ENCODE measurements at regions not wholly inside any gene's neighbourhood (a gene's known extent, or its start where the extent isn't known, plus 50 kb on each side); places are given as distances from the start of the nearest gene placed in this dataset.

GRCh38 chr13:99123101-99124045 lies 77.3 kb upstream of the UBAC2 start:
- 85 to 90% methylated on average over 14 of the region's 14 CpGs for WGBS, 2 experiments
- no peaks in the 10 kb centered on the region for H3K36me3 ChIP-seq (ENCODE audit: control insufficient read depth, insufficient read depth, low read length)
- H3K9me3 ChIP-seq (ENCODE audit: control insufficient read depth, low read length): no peaks in the 10 kb centered on the region
- no peaks in the 10 kb centered on the region for H3K4me1 ChIP-seq (ENCODE audit: control insufficient read depth, insufficient read depth, low read length)
- no peak overlapping the region for H3K4me3 ChIP-seq (ENCODE audit: insufficient read depth, low read depth, low read length)
- no peak overlapping the region for H3K27ac ChIP-seq (ENCODE audit: insufficient read depth, low read depth, low read length, poor library complexity, severe bottlenecking)
- H3K27me3 ChIP-seq (ENCODE audit: control insufficient read depth, insufficient read depth, low read length, poor library complexity, severe bottlenecking): no peaks in the 10 kb centered on the region

- H3K27ac ChIP-seq (ENCODE audit: insufficient read depth, low read depth, low read length, poor library complexity, severe bottlenecking): no peak overlapping the region
- WGBS, 2 experiments: 80 to 82% methylated on average over 1 of the region's 1 CpG
- H3K36me3 ChIP-seq (ENCODE audit: control insufficient read depth, insufficient read depth, low read length): no peaks in the 10 kb centered on the region
- H3K27me3 ChIP-seq (ENCODE audit: control insufficient read depth, insufficient read depth, low read length, poor library complexity, severe bottlenecking): no peaks in the 10 kb centered on the region
- no peaks in the 10 kb centered on the region for H3K9me3 ChIP-seq (ENCODE audit: control insufficient read depth, low read length)
- no peak overlapping the region for H3K4me3 ChIP-seq (ENCODE audit: insufficient read depth, low read depth, low read length)
- H3K4me1 ChIP-seq (ENCODE audit: control insufficient read depth, insufficient read depth, low read length): no peaks in the 10 kb centered on the region
Observed at GRCh38 chr13:99124046-99124400, 76.6 kb upstream of the UBAC2 start.

DNA sequence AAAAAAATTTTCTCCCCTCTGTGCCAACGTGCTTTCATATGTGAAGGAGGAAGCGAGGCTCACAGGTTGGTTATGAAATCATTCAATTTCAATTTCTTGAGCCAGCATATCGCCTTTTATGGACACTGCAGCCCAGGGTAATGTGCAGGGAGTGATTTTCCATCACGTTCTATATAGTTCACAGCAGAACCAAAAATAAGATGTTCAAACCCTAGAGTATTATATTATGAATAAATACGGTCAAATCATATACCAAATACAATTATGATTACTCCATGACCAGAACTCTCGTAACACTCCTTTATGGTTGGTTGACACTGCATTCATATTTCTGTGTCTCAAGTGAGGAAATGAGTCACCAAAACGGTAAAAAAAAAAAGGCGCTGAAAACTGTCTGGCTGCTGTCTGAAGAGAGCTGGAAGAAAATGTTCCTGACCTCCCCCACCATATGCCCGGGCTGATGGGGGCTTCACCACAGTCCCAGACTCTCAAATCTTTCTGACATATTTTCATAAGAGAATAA lies 75.8 kb upstream of the UBAC2 start:
- no peak overlapping the region for H3K4me3 ChIP-seq (ENCODE audit: insufficient read depth, low read depth, low read length)
- H3K9me3 ChIP-seq (ENCODE audit: control insufficient read depth, low read length): no peaks in the 10 kb centered on the region
- WGBS, 2 experiments: 92 to 94% methylated on average over 6 to 8 of the region's 9 CpGs
- no peaks in the 10 kb centered on the region for H3K4me1 ChIP-seq (ENCODE audit: control insufficient read depth, insufficient read depth, low read length)
- no peak overlapping the region for H3K27ac ChIP-seq (ENCODE audit: insufficient read depth, low read depth, low read length, poor library complexity, severe bottlenecking)
- H3K27me3 ChIP-seq (ENCODE audit: control insufficient read depth, insufficient read depth, low read length, poor library complexity, severe bottlenecking): no peaks in the 10 kb centered on the region
- H3K36me3 ChIP-seq (ENCODE audit: control insufficient read depth, insufficient read depth, low read length): no peaks in the 10 kb centered on the region

DNA sequence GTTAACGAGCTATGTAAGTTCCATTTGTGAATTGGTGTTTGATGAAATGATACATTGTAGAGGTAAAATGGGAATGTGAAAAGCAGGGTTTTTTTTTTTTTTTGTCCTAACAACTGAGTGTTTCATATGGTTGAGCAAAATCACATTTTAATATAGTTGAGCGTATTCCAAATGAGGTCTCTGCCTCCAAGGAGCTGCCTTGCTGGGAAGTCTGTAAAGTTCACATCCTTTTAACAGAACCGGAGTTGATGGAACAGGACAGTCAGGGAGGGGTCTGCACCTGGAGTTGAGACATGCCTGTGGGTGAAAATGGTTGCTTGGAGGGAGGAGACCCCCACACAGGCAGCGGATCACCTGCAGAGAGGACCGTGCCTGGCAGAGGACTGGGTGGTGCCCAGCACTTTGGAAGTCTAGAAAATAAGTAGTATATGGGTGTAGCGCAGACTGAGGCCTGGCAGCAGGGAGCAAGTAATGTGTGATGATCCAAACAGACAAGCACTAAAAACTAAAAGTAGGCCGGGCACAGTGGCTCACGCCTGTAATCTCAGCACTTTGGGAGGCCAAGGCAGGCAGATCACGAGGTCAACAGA lies 75.2 kb upstream of the UBAC2 start:
- Histone ChIP-seq H3K4me1 (ENCODE audit: control insufficient read depth, insufficient read depth, low read length) (no peaks in the 10 kb centered on the region), H3K27me3 (ENCODE audit: control insufficient read depth, insufficient read depth, low read length, poor library complexity, severe bottlenecking) (no peaks in the 10 kb centered on the region), H3K9me3 (ENCODE audit: control insufficient read depth, low read length) (no peaks in the 10 kb centered on the region), H3K27ac (ENCODE audit: insufficient read depth, low read depth, low read length, poor library complexity, severe bottlenecking) (no peak overlapping the region), H3K4me3 (ENCODE audit: insufficient read depth, low read depth, low read length) (no peak overlapping the region), H3K36me3 (ENCODE audit: control insufficient read depth, insufficient read depth, low read length) (no peaks in the 10 kb centered on the region)
- WGBS, 2 experiments: 91 to 94% methylated on average over 9 of the region's 9 CpGs

- H3K4me1 ChIP-seq (ENCODE audit: control insufficient read depth, insufficient read depth, low read length): no peaks in the 10 kb centered on the region
- H3K27me3 ChIP-seq (ENCODE audit: control insufficient read depth, insufficient read depth, low read length, poor library complexity, severe bottlenecking): no peaks in the 10 kb centered on the region
- H3K36me3 ChIP-seq (ENCODE audit: control insufficient read depth, insufficient read depth, low read length): no peaks in the 10 kb centered on the region
- H3K9me3 ChIP-seq (ENCODE audit: control insufficient read depth, low read length): no peaks in the 10 kb centered on the region
- H3K27ac ChIP-seq (ENCODE audit: insufficient read depth, low read depth, low read length, poor library complexity, severe bottlenecking): no peak overlapping the region
- 89 to 98% methylated on average over 2 of the region's 2 CpGs for WGBS, 2 experiments
- H3K4me3 ChIP-seq (ENCODE audit: insufficient read depth, low read depth, low read length): no peak overlapping the region
Observed at GRCh38 chr13:99126821-99127220, 73.8 kb upstream of the UBAC2 start.

DNA sequence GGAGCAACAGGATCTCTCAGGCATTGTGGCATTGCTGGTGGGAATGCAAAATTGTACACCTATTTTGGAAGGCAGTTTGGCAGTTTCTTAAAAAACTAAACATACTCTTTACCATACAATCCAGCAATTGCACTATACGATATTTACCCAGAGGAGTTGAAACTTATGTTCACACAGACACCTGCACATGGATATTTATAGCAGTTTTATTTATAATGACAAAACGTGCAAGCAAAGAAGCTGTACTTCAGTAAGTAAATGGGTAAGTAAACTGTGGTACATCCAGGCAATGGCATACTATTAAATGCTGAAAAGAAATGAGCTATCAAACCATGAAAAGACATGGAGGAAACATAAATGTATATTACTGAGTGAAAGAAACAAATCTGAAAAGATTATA lies 71.6 kb upstream of the UBAC2 start:
- Histone ChIP-seq H3K4me3 (ENCODE audit: insufficient read depth, low read depth, low read length) (no peak overlapping the region), H3K9me3 (ENCODE audit: control insufficient read depth, low read length) (no peaks in the 10 kb centered on the region), H3K36me3 (ENCODE audit: control insufficient read depth, insufficient read depth, low read length) (no peaks in the 10 kb centered on the region), H3K27ac (ENCODE audit: insufficient read depth, low read depth, low read length, poor library complexity, severe bottlenecking) (no peak overlapping the region), H3K4me1 (ENCODE audit: control insufficient read depth, insufficient read depth, low read length) (peaks cover 10% of the 10 kb centered on the region), H3K27me3 (ENCODE audit: control insufficient read depth, insufficient read depth, low read length, poor library complexity, severe bottlenecking) (no peaks in the 10 kb centered on the region)
- 90 to 94% methylated on average over 2 of the region's 2 CpGs for WGBS, 2 experiments

- Histone ChIP-seq H3K27ac (ENCODE audit: insufficient read depth, low read depth, low read length, poor library complexity, severe bottlenecking) (no peak overlapping the region), H3K4me3 (ENCODE audit: insufficient read depth, low read depth, low read length) (no peak overlapping the region), H3K9me3 (ENCODE audit: control insufficient read depth, low read length) (no peaks in the 10 kb centered on the region), H3K27me3 (ENCODE audit: control insufficient read depth, insufficient read depth, low read length, poor library complexity, severe bottlenecking) (no peaks in the 10 kb centered on the region), H3K36me3 (ENCODE audit: control insufficient read depth, insufficient read depth, low read length) (no peaks in the 10 kb centered on the region), H3K4me1 (ENCODE audit: control insufficient read depth, insufficient read depth, low read length) (peaks cover 15% of the 10 kb centered on the region)
- WGBS, 2 experiments: 92 to 97% methylated on average over 6 to 7 of the region's 7 CpGs
Observed at GRCh38 chr13:99129951-99130350, 70.7 kb upstream of the UBAC2 start.

DNA sequence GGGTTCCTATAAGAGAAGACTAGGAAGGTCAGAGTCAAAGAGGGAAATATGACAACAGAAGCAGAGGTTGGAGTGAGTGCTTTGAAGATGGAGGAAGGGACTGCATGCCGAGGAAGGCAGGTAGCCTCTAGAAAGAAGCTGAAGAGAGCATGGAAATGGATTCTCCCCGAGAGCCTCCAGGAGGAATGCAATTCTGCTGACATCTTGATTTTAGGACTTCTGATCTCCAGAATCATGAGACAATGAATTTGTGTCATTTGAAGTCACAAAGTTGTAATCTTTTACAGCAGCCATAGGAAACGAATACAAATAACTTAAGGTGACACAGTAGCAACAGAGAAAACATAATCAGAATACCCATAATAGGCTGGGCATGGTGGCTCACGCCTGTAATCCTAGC lies 69.2 kb upstream of the UBAC2 start:
- Histone ChIP-seq H3K4me1 (ENCODE audit: control insufficient read depth, insufficient read depth, low read length) (peaks cover 15% of the 10 kb centered on the region), H3K27ac (ENCODE audit: insufficient read depth, low read depth, low read length, poor library complexity, severe bottlenecking) (no peak overlapping the region), H3K4me3 (ENCODE audit: insufficient read depth, low read depth, low read length) (no peak overlapping the region), H3K9me3 (ENCODE audit: control insufficient read depth, low read length) (no peaks in the 10 kb centered on the region), H3K27me3 (ENCODE audit: control insufficient read depth, insufficient read depth, low read length, poor library complexity, severe bottlenecking) (no peaks in the 10 kb centered on the region), H3K36me3 (ENCODE audit: control insufficient read depth, insufficient read depth, low read length) (no peaks in the 10 kb centered on the region)
- 93 to 95% methylated on average over 4 of the region's 4 CpGs for WGBS, 2 experiments

GRCh38 chr13:99132295-99132835 lies 68.3 kb upstream of the UBAC2 start:
- Histone ChIP-seq H3K36me3 (ENCODE audit: control insufficient read depth, insufficient read depth, low read length) (no peaks in the 10 kb centered on the region), H3K27ac (ENCODE audit: insufficient read depth, low read depth, low read length, poor library complexity, severe bottlenecking) (no peak overlapping the region)

DNA sequence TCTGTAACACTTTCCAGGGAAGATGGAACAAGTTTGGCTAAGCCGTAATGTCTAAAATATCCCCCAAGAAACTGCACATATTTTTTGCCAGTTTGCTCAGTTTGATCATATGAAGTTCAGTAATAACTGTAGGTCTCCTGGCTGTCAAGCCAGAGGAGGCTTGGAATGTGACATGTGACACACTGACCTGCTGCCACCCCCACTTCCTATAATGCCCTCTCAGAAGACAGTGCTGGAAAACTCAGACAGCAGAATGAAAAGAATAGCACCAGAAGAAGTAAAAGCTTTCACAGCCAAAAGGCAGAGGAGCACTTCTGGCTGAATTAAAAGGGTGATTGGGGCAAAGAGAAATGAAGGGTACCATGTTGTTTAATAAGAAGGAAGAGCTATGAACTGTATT lies 67.4 kb upstream of the UBAC2 start:
- Histone ChIP-seq H3K27ac (ENCODE audit: insufficient read depth, low read depth, low read length, poor library complexity, severe bottlenecking) (no peak overlapping the region), H3K4me1 (ENCODE audit: control insufficient read depth, insufficient read depth, low read length) (peaks cover 15% of the 10 kb centered on the region), H3K27me3 (ENCODE audit: control insufficient read depth, insufficient read depth, low read length, poor library complexity, severe bottlenecking) (no peaks in the 10 kb centered on the region), H3K4me3 (ENCODE audit: insufficient read depth, low read depth, low read length) (no peak overlapping the region), H3K36me3 (ENCODE audit: control insufficient read depth, insufficient read depth, low read length) (no peaks in the 10 kb centered on the region), H3K9me3 (ENCODE audit: control insufficient read depth, low read length) (no peaks in the 10 kb centered on the region)
- 100% methylated on average over 1 of the region's 1 CpG for WGBS, 2 experiments

More at GRCh38 chr13:99132295-99132835, 68.3 kb upstream of the UBAC2 start:
- H3K27me3 ChIP-seq (ENCODE audit: control insufficient read depth, insufficient read depth, low read length, poor library complexity, severe bottlenecking): no peaks in the 10 kb centered on the region
- peaks cover 15% of the 10 kb centered on the region for H3K4me1 ChIP-seq (ENCODE audit: control insufficient read depth, insufficient read depth, low read length)
- H3K4me3 ChIP-seq (ENCODE audit: insufficient read depth, low read depth, low read length): no peak overlapping the region
- no peaks in the 10 kb centered on the region for H3K9me3 ChIP-seq (ENCODE audit: control insufficient read depth, low read length)
